Mammary epithelial cell (primary cell): ENCODE measurements at regions not wholly inside any gene's neighbourhood (a gene's known extent, or its start where the extent isn't known, plus 50 kb on each side); places are given as distances from the start of the nearest gene placed in this dataset.

Experiments used
- CTCF ChIP-seq, 2 donors: IDR thresholded peaks in 1 of 2; conservative IDR thresholded peaks in 1 of 2; 2 replicates each; pipeline ENCODE4 v1.5.1; 2011 to 2012; ENCODE audit warnings: inconsistent platforms in 2 of 2, low read length in 2 of 2, mild to moderate bottlenecking in 2 of 2, control low read depth in 1 of 2, low read depth in 1 of 2; ENCODE audit not compliant: insufficient read depth in 1 of 2; ENCODE audit errors: extremely low read depth in 1 of 2
- EZH2 ChIP-seq: IDR thresholded peaks from 2 replicates; pipeline ENCODE4 v1.6.1; 2012; ENCODE audit warnings: low read length, inconsistent platforms, borderline replicate concordance

- TF ChIP-seq CTCF (conservative IDR thresholded peaks at IDR 0.05 in 1 of 2, IDR thresholded peaks at IDR 0.05 in 1 of 2; ENCODE audit: extremely low read depth in 1 of 2, insufficient read depth in 1 of 2, low read depth in 1 of 2, low read length in 2 of 2) (no peak), EZH2 (no peak)
These were observed 60.9 kb downstream of the SOWAHC start for GRCh38 chr2:109674894-109675534.
